Esophagus squamous epithelium (tissue), 4 donors: ENCODE measurements at regions not wholly inside any gene's neighbourhood (a gene's known extent, or its start where the extent isn't known, plus 50 kb on each side); places are given as distances from the start of the nearest gene placed in this dataset.

ENCODE experiments used
- CTCF ChIP-seq, 6 experiments: fragments of 450-650 bp in 4 of 6; fragments of 200-600 bp in 2 of 6; sonication (generic) in 2 of 6; IDR thresholded peaks; one replicate each; pipeline ENCODE4 v1.5.1; 2016 to 2019; ENCODE audit warnings: antibody characterized with exemption in 6 of 6, mild to moderate bottlenecking in 4 of 6, moderate library complexity in 4 of 6
- POLR2A ChIP-seq, 4 donors: fragments of 450-650 bp; IDR thresholded peaks; one replicate each; pipeline ENCODE4 v1.6.1; 2017; ENCODE audit warnings: antibody characterized with exemption in 4 of 4, mild to moderate bottlenecking in 4 of 4, moderate library complexity in 3 of 4

GRCh38 chr3:166934879-166935278 is 445.2 kb downstream of the ZBBX start:
- TF ChIP-seq POLR2A (IDR thresholded peaks at IDR 0.05) (no peak), CTCF (IDR thresholded peaks at IDR 0.05) (no peak)
